T-helper 2 cell treated with Interferon-gamma antibody and Interleukin-4, amounts not matched to agents 5 μg/mL and 100 μg/mL, for 36 hours (primary cell): ENCODE measurements at regions not wholly inside any gene's neighbourhood (a gene's known extent, or its start where the extent isn't known, plus 50 kb on each side); places are given as distances from the start of the nearest gene placed in this dataset.

Experiments used
- DNase-seq: peaks from one replicate; pipeline ENCODE4 v3.0.0; 2021; ENCODE audit warnings: low spot score
- H3K27ac Mint-ChIP-seq: one replicate; pipeline ENCODE4 v1.8.0; 2021; ENCODE audit warnings: mild to moderate bottlenecking, mixed read lengths
- H3K27me3 Mint-ChIP-seq: one replicate; pipeline ENCODE4 v1.8.0; 2021; ENCODE audit warnings: low read depth, mixed read lengths
- H3K36me3 Mint-ChIP-seq: one replicate; pipeline ENCODE4 v1.8.0; 2021; ENCODE audit warnings: low read depth, mixed read lengths
- H3K4me1 Mint-ChIP-seq: one replicate; pipeline ENCODE4 v1.8.0; 2021; ENCODE audit warnings: low read depth, mixed read lengths
- H3K4me3 Mint-ChIP-seq: one replicate; pipeline ENCODE4 v1.8.0; 2022; ENCODE audit warnings: mild to moderate bottlenecking, moderate library complexity, mixed read lengths
- H3K9me3 Mint-ChIP-seq: one replicate; pipeline ENCODE4 v1.8.0; 2021; ENCODE audit warnings: mixed read lengths

GRCh38 chr11:69880826-69881445 lies 61.7 kb upstream of the FGF3 start:
- Mint-ChIP-seq H3K27ac (no peak overlapping the region), H3K4me3 (no peak overlapping the region), H3K27me3 (no peaks in the 10 kb centered on the region), H3K36me3 (no peaks in the 10 kb centered on the region), H3K4me1 (no peaks in the 10 kb centered on the region), H3K9me3 (no peaks in the 10 kb centered on the region)
- no peak for DNase-seq

DNA sequence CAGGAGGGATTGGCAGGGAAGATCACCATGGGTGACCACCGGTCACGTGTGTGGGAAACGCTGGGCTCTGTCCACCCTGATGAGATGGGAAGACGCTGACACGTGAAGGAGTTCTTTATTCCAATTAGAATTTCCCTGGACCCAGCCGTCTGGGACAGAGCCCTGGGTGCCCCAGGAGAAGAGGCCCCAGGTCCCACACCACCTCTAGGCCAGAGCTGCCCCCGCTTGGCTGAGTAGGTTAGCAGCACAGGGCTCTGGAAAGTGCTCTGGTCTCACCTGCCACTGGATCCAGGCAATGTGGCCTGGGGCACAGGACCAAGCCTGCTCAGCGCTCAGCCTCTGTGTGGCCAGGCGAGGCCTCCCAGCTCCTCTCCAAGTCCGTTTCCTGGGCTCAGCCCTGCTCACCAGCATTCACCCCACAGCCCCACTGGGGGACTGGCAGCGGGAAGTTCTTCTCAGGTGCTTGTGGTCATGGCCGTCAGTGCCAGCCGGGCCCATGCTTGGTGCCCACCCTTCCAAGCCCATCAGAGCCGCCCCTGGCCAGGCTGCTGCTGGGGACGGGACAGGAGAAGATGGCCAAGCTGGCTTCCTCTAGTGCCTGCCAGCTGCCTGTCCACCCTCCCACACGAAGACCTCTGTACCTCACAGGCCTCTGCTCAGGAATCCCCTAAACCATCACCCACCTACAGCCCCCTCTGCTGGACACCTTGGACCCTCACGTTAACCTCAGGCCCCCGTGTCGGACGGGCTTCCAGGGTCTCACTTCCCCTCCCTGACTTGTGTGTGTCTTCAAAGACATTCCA lies 62.5 kb upstream of the FGF3 start:
- no peak overlapping the region for H3K27ac Mint-ChIP-seq
- no peak for DNase-seq
- no peaks in the 10 kb centered on the region for H3K36me3 Mint-ChIP-seq
- H3K4me3 Mint-ChIP-seq = no peak overlapping the region
- no peaks in the 10 kb centered on the region for H3K9me3 Mint-ChIP-seq
- H3K4me1 Mint-ChIP-seq = no peaks in the 10 kb centered on the region
- H3K27me3 Mint-ChIP-seq = no peaks in the 10 kb centered on the region

DNA sequence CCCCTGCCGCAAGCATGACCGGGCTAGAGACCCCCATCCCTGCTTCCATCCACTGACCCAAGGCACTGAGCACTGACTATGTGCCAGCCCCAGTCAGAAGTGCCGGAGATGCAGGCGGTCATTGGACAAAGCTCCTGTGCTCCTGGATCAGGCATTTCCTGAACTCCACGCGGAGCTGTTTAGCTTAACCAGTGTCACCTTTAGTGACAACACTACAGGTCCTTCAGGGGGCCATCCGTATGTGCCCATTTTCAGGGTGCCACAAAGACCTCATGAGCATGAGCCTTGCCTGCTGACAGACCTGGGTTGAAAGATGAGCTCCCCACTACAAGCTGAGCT lies 63.0 kb upstream of the FGF3 start:
- Mint-ChIP-seq H3K9me3 (no peaks in the 10 kb centered on the region), H3K4me3 (no peak overlapping the region), H3K27me3 (no peaks in the 10 kb centered on the region), H3K36me3 (no peaks in the 10 kb centered on the region), H3K27ac (no peak overlapping the region), H3K4me1 (no peaks in the 10 kb centered on the region)
- no peak for DNase-seq

GRCh38 chr11:69883292-69884255 lies 64.4 kb upstream of the FGF3 start:
- Mint-ChIP-seq H3K27me3 (no peaks in the 10 kb centered on the region), H3K36me3 (no peaks in the 10 kb centered on the region)

DNA sequence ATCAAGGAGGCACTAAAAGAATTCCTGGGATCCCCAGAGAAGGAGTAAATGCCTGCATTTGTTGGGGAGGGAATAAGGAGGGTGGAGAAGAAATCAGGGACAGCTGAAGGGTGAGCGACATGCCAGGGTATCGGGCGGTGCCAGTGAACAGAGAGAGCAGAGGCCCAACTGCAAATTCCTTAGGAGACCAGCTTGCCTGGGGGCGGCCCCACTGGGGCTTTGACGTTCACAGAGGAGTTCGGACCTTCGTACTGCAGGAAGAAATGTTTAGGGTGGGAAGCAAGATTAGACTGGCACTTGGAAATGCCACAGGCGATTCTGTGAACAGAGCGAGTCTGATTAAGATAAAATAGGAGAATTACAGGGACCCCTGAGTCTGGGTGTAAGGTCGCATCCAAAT lies 65.1 kb upstream of the FGF3 start:
- no peak overlapping the region for H3K4me3 Mint-ChIP-seq
- no peaks in the 10 kb centered on the region for H3K27me3 Mint-ChIP-seq
- H3K4me1 Mint-ChIP-seq = peaks cover 1% of the 10 kb centered on the region
- no peaks in the 10 kb centered on the region for H3K36me3 Mint-ChIP-seq
- no peaks in the 10 kb centered on the region for H3K9me3 Mint-ChIP-seq
- DNase-seq = no peak
- H3K27ac Mint-ChIP-seq = no peak overlapping the region

More at GRCh38 chr11:69883292-69884255, 64.4 kb upstream of the FGF3 start:
- H3K27ac Mint-ChIP-seq = no peak overlapping the region
- no peak for DNase-seq
- H3K4me1 Mint-ChIP-seq = peaks cover 1% of the 10 kb centered on the region
- no peak overlapping the region for H3K4me3 Mint-ChIP-seq
- H3K9me3 Mint-ChIP-seq = no peaks in the 10 kb centered on the region

- no peak overlapping the region for H3K4me3 Mint-ChIP-seq
- no peaks in the 10 kb centered on the region for H3K27me3 Mint-ChIP-seq
- H3K27ac Mint-ChIP-seq = no peak overlapping the region
- no peaks in the 10 kb centered on the region for H3K36me3 Mint-ChIP-seq
- H3K4me1 Mint-ChIP-seq = peaks cover 1% of the 10 kb centered on the region
- no peak for DNase-seq
- no peaks in the 10 kb centered on the region for H3K9me3 Mint-ChIP-seq
Measured at GRCh38 chr11:69884751-69885150, 65.5 kb upstream of the FGF3 start.

DNA sequence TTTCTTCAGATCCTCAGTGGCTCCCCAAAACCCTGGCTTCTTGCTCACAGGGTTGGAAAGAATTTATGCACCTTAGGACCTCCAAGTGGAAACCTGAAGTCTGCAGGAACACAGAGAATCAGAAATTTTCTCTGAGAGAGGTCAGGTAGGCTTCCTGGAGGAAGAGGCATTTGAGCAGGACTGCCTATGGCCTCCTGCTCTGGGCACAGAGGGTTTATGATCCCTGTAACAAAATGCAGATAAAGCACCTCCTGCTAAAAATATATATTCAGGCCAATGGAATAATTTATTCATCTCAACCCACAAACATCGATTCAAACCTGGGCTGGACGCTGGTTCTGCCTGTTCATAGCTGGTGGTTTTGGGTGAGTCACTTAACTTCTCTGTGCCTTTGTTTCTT lies 68.1 kb upstream of the FGF3 start:
- H3K9me3 Mint-ChIP-seq = no peaks in the 10 kb centered on the region
- H3K4me3 Mint-ChIP-seq = no peak overlapping the region
- H3K4me1 Mint-ChIP-seq = peaks cover 1% of the 10 kb centered on the region
- peaks cover 8% of the 10 kb centered on the region for H3K27me3 Mint-ChIP-seq
- H3K27ac Mint-ChIP-seq = no peak overlapping the region
- DNase-seq = no peak
- no peaks in the 10 kb centered on the region for H3K36me3 Mint-ChIP-seq

DNA sequence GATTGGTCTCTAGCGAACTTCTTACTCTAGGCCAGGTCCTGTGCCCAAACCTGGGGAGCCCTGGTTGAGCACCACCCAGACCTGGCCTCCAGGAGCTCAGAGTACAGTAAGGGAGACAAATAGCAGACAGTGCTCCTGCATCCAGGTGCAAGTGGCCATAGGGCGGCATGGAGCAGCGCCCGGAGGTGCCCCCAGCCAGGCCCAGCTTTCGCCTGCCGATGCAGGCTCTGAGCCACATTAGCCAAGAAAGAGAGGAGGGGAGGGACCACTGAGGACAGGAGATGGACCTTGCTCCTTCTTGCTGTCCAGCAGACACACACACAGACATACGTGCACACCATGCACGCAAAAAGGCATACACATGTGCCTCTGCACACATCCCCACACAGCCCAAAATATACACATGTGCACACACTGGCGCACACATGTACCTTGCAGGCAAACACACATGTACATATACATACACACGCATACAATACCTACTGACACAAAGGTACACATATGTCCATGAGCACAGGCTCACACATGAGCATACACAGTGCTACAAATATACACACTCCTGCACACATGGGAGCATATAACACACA lies 68.7 kb upstream of the FGF3 start:
- peaks cover 11% of the 10 kb centered on the region for H3K27me3 Mint-ChIP-seq
- no peaks in the 10 kb centered on the region for H3K36me3 Mint-ChIP-seq

DNA sequence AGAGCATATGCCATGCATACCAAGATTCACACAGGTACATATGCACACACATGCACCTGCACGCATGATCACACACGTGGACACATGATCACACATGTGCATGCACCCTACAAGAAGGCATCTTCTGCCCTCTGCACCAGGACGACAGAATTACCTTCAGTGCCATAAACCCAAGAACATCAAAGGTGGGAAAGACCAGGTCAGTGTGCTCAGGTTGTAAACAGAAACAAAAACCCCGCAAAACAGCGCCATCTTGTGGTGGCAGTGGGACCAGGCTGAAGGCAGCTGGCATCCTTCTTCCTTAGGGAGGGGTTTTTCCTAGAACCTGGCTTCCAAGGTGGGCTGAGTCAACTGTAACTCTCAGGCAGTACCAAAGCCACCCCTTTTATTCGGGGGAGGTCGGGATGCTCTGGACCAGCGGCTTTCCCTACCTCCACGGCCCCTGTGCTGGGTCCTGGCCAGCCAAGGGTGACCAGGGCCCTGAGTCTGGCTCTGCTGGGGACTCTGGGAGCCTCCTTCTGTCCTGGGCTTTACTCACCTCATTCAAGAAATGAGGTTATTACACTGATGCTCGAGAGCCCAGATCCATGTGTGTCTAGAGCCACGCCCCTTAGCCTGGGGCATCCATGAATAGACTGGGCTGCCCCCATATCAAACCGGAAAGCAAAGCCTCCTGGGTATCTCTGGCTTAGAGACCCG lies 69.4 kb upstream of the FGF3 start:
- no peaks in the 10 kb centered on the region for H3K36me3 Mint-ChIP-seq
- peaks cover 1% of the 10 kb centered on the region for H3K4me1 Mint-ChIP-seq
- H3K4me3 Mint-ChIP-seq = no peak overlapping the region
- H3K27ac Mint-ChIP-seq = no peak overlapping the region
- peaks cover 11% of the 10 kb centered on the region for H3K27me3 Mint-ChIP-seq
- no peaks in the 10 kb centered on the region for H3K9me3 Mint-ChIP-seq
- DNase-seq = peak; percentile 32

More for the DNA sequence above, 68.7 kb upstream of the FGF3 start:
- no peak for DNase-seq
- Mint-ChIP-seq H3K4me1 (peaks cover 1% of the 10 kb centered on the region), H3K4me3 (no peak overlapping the region), H3K27ac (no peak overlapping the region), H3K9me3 (no peaks in the 10 kb centered on the region)

- Mint-ChIP-seq H3K9me3 (no peaks in the 10 kb centered on the region), H3K36me3 (no peaks in the 10 kb centered on the region), H3K4me1 (peaks cover 1% of the 10 kb centered on the region), H3K4me3 (no peak overlapping the region), H3K27ac (no peak overlapping the region), H3K27me3 (peaks cover 11% of the 10 kb centered on the region)
- DNase-seq = no peak
Measured at GRCh38 chr11:69889400-69890318, 70.4 kb upstream of the FGF3 start.

DNA sequence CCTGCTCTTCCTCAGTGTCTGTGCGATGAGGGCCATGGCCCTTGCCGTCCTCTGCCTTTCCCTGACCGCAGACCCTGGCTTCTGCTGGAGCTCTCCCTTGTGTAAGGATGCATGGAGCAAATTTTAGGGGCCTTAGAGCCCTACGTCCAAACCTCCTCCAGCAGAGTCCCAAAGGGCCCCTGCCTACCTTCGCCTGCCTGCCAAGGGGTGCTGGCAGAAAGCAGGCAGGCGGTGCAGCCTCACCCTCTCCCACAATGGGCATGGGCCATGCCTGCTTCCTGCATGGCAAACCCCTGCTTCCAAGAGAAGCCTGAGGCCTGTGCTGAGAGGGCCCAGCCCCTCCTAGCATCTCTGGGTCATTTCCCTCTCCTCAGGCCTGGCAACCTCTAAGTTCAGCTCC lies 71.3 kb upstream of the FGF3 start:
- no peak overlapping the region for H3K27ac Mint-ChIP-seq
- DNase-seq = no peak
- H3K9me3 Mint-ChIP-seq = no peaks in the 10 kb centered on the region
- H3K4me3 Mint-ChIP-seq = no peak overlapping the region
- peaks cover 11% of the 10 kb centered on the region for H3K27me3 Mint-ChIP-seq
- no peaks in the 10 kb centered on the region for H3K36me3 Mint-ChIP-seq
- peaks cover 1% of the 10 kb centered on the region for H3K4me1 Mint-ChIP-seq

- no peaks in the 10 kb centered on the region for H3K9me3 Mint-ChIP-seq
- no peak overlapping the region for H3K27ac Mint-ChIP-seq
- no peak overlapping the region for H3K4me3 Mint-ChIP-seq
- H3K4me1 Mint-ChIP-seq = peaks cover 1% of the 10 kb centered on the region
- H3K36me3 Mint-ChIP-seq = no peaks in the 10 kb centered on the region
- no peak for DNase-seq
- H3K27me3 Mint-ChIP-seq = peaks cover 11% of the 10 kb centered on the region
Measured at GRCh38 chr11:69891421-69892236, 72.4 kb upstream of the FGF3 start.
